ENCODE measurements at regions not wholly inside any gene's neighbourhood (a gene's known extent, or its start where the extent isn't known, plus 50 kb on each side); places are given as distances from the start of the nearest gene placed in this dataset.

GRCh38 chr2:83072767-83073166, 1386.3 kb downstream of the SUCLG1 start:
- DNase-seq (ENCODE audit: low spot score in 2 of 2) = no peak
- Histone ChIP-seq H3K4me1 (no peaks in the 10 kb centered on the region), H3K27me3 (no peaks in the 10 kb centered on the region), H3K9me3 (no peaks in the 10 kb centered on the region), H3K36me3 (no peaks in the 10 kb centered on the region), H3K27ac (no peak overlapping the region), H3K4me3 (no peak overlapping the region)
- TF ChIP-seq POLR2A (IDR thresholded peaks at IDR 0.05) (no peak), EP300 (IDR thresholded peaks at IDR 0.05) (no peak), CTCF (IDR thresholded peaks at IDR 0.05) (no peak), POLR2AphosphoS5 (IDR thresholded peaks at IDR 0.05) (no peak)

GRCh38 chr2:83071914-83072313, 1387.2 kb downstream of the SUCLG1 start:
- Histone ChIP-seq H3K36me3 (no peaks in the 10 kb centered on the region), H3K27ac (no peak overlapping the region), H3K4me1 (no peaks in the 10 kb centered on the region), H3K9me3 (no peaks in the 10 kb centered on the region), H3K4me3 (no peak overlapping the region), H3K27me3 (no peaks in the 10 kb centered on the region)
- 82% methylated on average over 1 of the region's 1 CpG for WGBS
- DNase-seq (ENCODE audit: low spot score in 2 of 2) = no peak
- TF ChIP-seq EP300 (IDR thresholded peaks at IDR 0.05) = no peak
- no peak for TF ChIP-seq POLR2A (IDR thresholded peaks at IDR 0.05)
- TF ChIP-seq CTCF (IDR thresholded peaks at IDR 0.05) = no peak
- no peak for TF ChIP-seq POLR2AphosphoS5 (IDR thresholded peaks at IDR 0.05)

- Histone ChIP-seq H3K27me3 (no peaks in the 10 kb centered on the region), H3K4me1 (no peaks in the 10 kb centered on the region), H3K9me3 (no peaks in the 10 kb centered on the region), H3K4me3 (no peak overlapping the region), H3K36me3 (no peaks in the 10 kb centered on the region), H3K27ac (no peak overlapping the region)
- no peak for TF ChIP-seq POLR2A (IDR thresholded peaks at IDR 0.05)
- TF ChIP-seq EP300 (IDR thresholded peaks at IDR 0.05) = no peak
- TF ChIP-seq POLR2AphosphoS5 (IDR thresholded peaks at IDR 0.05) = no peak
- TF ChIP-seq CTCF (IDR thresholded peaks at IDR 0.05) = no peak
- WGBS = 77% methylated on average over 5 of the region's 5 CpGs
- no peak for DNase-seq (ENCODE audit: low spot score in 2 of 2)
Observed at GRCh38 chr2:83071352-83071751, 1387.7 kb downstream of the SUCLG1 start.

GRCh38 chr2:83069724-83070123, 1389.4 kb downstream of the SUCLG1 start:
- H3K4me1 ChIP-seq = no peaks in the 10 kb centered on the region

GRCh38 chr2:83068714-83069113, 1390.4 kb downstream of the SUCLG1 start:
- H3K36me3 ChIP-seq = no peaks in the 10 kb centered on the region
- H3K9me3 ChIP-seq = no peaks in the 10 kb centered on the region
- H3K4me3 ChIP-seq = no peak overlapping the region
- H3K27ac ChIP-seq = no peak overlapping the region
- TF ChIP-seq POLR2AphosphoS5 (IDR thresholded peaks at IDR 0.05) = no peak
- TF ChIP-seq EP300 (IDR thresholded peaks at IDR 0.05) = no peak
- no peak for TF ChIP-seq POLR2A (IDR thresholded peaks at IDR 0.05)
- TF ChIP-seq CTCF (IDR thresholded peaks at IDR 0.05) = no peak
- no peaks in the 10 kb centered on the region for H3K4me1 ChIP-seq
- no peaks in the 10 kb centered on the region for H3K27me3 ChIP-seq
- no peak for DNase-seq (ENCODE audit: low spot score in 2 of 2)
- 89% methylated on average over 1 of the region's 1 CpG for WGBS

More at GRCh38 chr2:83069724-83070123, 1389.4 kb downstream of the SUCLG1 start:
- Histone ChIP-seq H3K36me3 (no peaks in the 10 kb centered on the region), H3K27me3 (no peaks in the 10 kb centered on the region), H3K4me3 (no peak overlapping the region), H3K27ac (no peak overlapping the region), H3K9me3 (no peaks in the 10 kb centered on the region)
- TF ChIP-seq EP300 (IDR thresholded peaks at IDR 0.05) = no peak
- DNase-seq (ENCODE audit: low spot score in 2 of 2) = no peak

- Histone ChIP-seq H3K9me3 (no peaks in the 10 kb centered on the region), H3K4me3 (no peak overlapping the region), H3K27me3 (no peaks in the 10 kb centered on the region), H3K36me3 (no peaks in the 10 kb centered on the region), H3K27ac (no peak overlapping the region), H3K4me1 (no peaks in the 10 kb centered on the region)
- DNase-seq (ENCODE audit: low spot score in 2 of 2) = no peak
- TF ChIP-seq EP300 (IDR thresholded peaks at IDR 0.05) (no peak), CTCF (IDR thresholded peaks at IDR 0.05) (no peak), POLR2AphosphoS5 (IDR thresholded peaks at IDR 0.05) (no peak), POLR2A (IDR thresholded peaks at IDR 0.05) (no peak)
- 50% methylated on average over 1 of the region's 1 CpG for WGBS
Observed at GRCh38 chr2:83067947-83068346, 1391.1 kb downstream of the SUCLG1 start.
